Natural killer cell treated with Interleukin-12 subunit alpha and Interleukin-12 subunit beta and Interleukin-15 and Interleukin-18, amount 100 ng/mL, for 72 hours (primary cell): ENCODE measurements at regions not wholly inside any gene's neighbourhood (a gene's known extent, or its start where the extent isn't known, plus 50 kb on each side); places are given as distances from the start of the nearest gene placed in this dataset.
"Not testable (repeated sequence)": the region's sequence is repeated elsewhere in the genome, so short reads cannot be mapped to it uniquely, and the experiment has no call there.

Source experiments
- ATAC-seq, 2 donors: fragments of 150-1000 bp; cut with Tn5 transposase in 1 of 2; sonication (Bioruptor Pico), chemical (Tn5 transposase) in 1 of 2; 2 replicates each; pipeline ENCODE4 v1.10.0; 2021
- DNase-seq: peaks from one replicate; pipeline ENCODE4 v3.0.0; 2022; ENCODE audit warnings: low spot score
- H3K27ac Mint-ChIP-seq, 2 donors: 1 replicate in 1 of 2; 2 replicates in 1 of 2; pipeline ENCODE4 v1.8.0; 2022; ENCODE audit warnings: mixed read lengths in 2 of 2, mild to moderate bottlenecking in 1 of 2, moderate library complexity in 1 of 2
- H3K27me3 Mint-ChIP-seq, 2 donors: 1 replicate in 1 of 2; 2 replicates in 1 of 2; pipeline ENCODE4 v1.8.0; 2022; ENCODE audit warnings: mixed read lengths in 2 of 2
- H3K36me3 Mint-ChIP-seq: one replicate; pipeline ENCODE4 v1.8.0; 2022; ENCODE audit warnings: mixed read lengths
- H3K4me1 Mint-ChIP-seq, 2 donors: 1 replicate in 1 of 2; 2 replicates in 1 of 2; pipeline ENCODE4 v1.8.0; 2022; ENCODE audit warnings: low read depth in 2 of 2, mixed read lengths in 2 of 2, mild to moderate bottlenecking in 1 of 2
- H3K4me3 Mint-ChIP-seq: one replicate; pipeline ENCODE4 v1.8.0; 2022; ENCODE audit warnings: mixed read lengths
- H3K9me3 Mint-ChIP-seq: 2 replicates; pipeline ENCODE4 v1.8.0; 2022; ENCODE audit warnings: mixed read lengths

DNA sequence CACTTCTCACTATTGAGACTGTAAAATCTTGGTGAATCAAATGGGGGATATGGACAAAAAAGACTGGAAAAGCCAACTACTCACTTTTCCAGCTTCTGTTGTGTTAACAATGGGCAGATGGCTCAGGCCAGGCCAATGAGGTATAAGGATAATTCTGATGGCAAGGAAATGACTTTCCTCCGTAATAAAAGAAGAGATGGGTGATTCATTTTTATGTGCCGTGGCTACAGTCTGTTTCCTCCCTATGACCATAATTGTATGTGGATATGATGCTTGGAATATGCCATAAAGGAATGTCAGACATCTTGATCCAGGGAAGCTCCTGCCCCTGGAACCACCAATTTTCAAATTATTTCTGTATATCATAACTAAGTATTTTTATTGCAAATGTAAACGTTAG lies 406.8 kb downstream of the CCDC85A start:
- ATAC-seq (no peak), DNase-seq (no peak)
- no peaks in the 10 kb centered on the region for H3K4me1 Mint-ChIP-seq
- no peaks in the 10 kb centered on the region for H3K36me3 Mint-ChIP-seq
- H3K27ac Mint-ChIP-seq: no peak overlapping the region
- H3K9me3 Mint-ChIP-seq: peaks cover 4% of the 10 kb centered on the region
- no peak overlapping the region for H3K4me3 Mint-ChIP-seq
- no peaks in the 10 kb centered on the region for H3K27me3 Mint-ChIP-seq

- DNase-seq, H3K27me3 Mint-ChIP-seq, H3K4me1 Mint-ChIP-seq, H3K27ac Mint-ChIP-seq, ATAC-seq, H3K4me3 Mint-ChIP-seq: not testable (repeated sequence)
- Mint-ChIP-seq H3K36me3 (peaks cover 11% of the 10 kb centered on the region), H3K9me3 (peaks cover 34% of the 10 kb centered on the region)
These were observed 422.3 kb downstream of the CCDC85A start for GRCh38 chr2:56606086-56606485.

GRCh38 chr2:56613254-56613653 lies 429.5 kb downstream of the CCDC85A start:
- no peaks in the 10 kb centered on the region for H3K36me3 Mint-ChIP-seq
- no peak overlapping the region for H3K4me3 Mint-ChIP-seq
- no peaks in the 10 kb centered on the region for H3K4me1 Mint-ChIP-seq
- no peak for ATAC-seq
- no peaks in the 10 kb centered on the region for H3K27me3 Mint-ChIP-seq
- H3K27ac Mint-ChIP-seq: no peak overlapping the region
- DNase-seq: no peak
- H3K9me3 Mint-ChIP-seq: peaks cover 12% of the 10 kb centered on the region

- Mint-ChIP-seq H3K36me3 (no peaks in the 10 kb centered on the region), H3K27ac (no peak overlapping the region), H3K4me3 (no peak overlapping the region), H3K4me1 (no peaks in the 10 kb centered on the region), H3K9me3 (peaks cover 18% of the 10 kb centered on the region), H3K27me3 (no peaks in the 10 kb centered on the region)
- ATAC-seq (no peak), DNase-seq (no peak)
These were observed 430.1 kb downstream of the CCDC85A start for GRCh38 chr2:56613920-56614319.

GRCh38 chr2:56615760-56616159 lies 432.0 kb downstream of the CCDC85A start:
- no peaks in the 10 kb centered on the region for H3K36me3 Mint-ChIP-seq
- no peak overlapping the region for H3K27ac Mint-ChIP-seq
- H3K27me3 Mint-ChIP-seq: no peaks in the 10 kb centered on the region
- peaks cover 13% of the 10 kb centered on the region for H3K9me3 Mint-ChIP-seq
- DNase-seq (no peak), ATAC-seq (no peak)
- H3K4me3 Mint-ChIP-seq: no peak overlapping the region
- no peaks in the 10 kb centered on the region for H3K4me1 Mint-ChIP-seq

- H3K4me3 Mint-ChIP-seq: no peak overlapping the region
- no peak overlapping the region for H3K27ac Mint-ChIP-seq
- ATAC-seq: no peak
- no peaks in the 10 kb centered on the region for H3K4me1 Mint-ChIP-seq
- no peaks in the 10 kb centered on the region for H3K27me3 Mint-ChIP-seq
- H3K36me3 Mint-ChIP-seq: no peaks in the 10 kb centered on the region
- no peak for DNase-seq
- H3K9me3 Mint-ChIP-seq: peaks cover 26% of the 10 kb centered on the region
These were observed 440.4 kb downstream of the CCDC85A start for GRCh38 chr2:56624181-56624580.

GRCh38 chr2:56626927-56627326 lies 443.1 kb downstream of the CCDC85A start:
- no peak overlapping the region for H3K4me3 Mint-ChIP-seq
- peaks cover 29% of the 10 kb centered on the region for H3K9me3 Mint-ChIP-seq
- ATAC-seq: no peak
- H3K27me3 Mint-ChIP-seq: no peaks in the 10 kb centered on the region
- H3K36me3 Mint-ChIP-seq: no peaks in the 10 kb centered on the region
- H3K4me1 Mint-ChIP-seq: no peaks in the 10 kb centered on the region
- H3K27ac Mint-ChIP-seq: no peak overlapping the region
- no peak for DNase-seq

DNA sequence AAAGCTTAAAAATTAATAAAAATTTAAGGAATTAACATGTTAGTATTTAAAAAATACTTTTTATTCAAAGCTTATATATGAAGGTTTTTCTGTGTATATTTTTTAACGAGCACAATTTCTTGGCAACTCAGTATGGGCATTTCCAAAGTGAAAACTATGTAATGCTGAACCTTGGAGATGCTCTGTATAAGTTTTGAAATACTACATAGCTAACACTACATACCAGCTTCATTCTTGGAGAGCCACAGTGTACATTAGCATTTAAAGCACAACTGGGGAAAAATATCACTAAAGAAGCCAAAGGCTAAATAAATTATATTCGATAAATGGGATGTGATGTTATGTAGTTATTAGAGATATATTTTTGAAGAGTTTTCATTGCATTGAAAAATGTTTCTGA lies 446.5 kb downstream of the CCDC85A start:
- no peak for ATAC-seq
- H3K9me3 Mint-ChIP-seq: peaks cover 24% of the 10 kb centered on the region

DNA sequence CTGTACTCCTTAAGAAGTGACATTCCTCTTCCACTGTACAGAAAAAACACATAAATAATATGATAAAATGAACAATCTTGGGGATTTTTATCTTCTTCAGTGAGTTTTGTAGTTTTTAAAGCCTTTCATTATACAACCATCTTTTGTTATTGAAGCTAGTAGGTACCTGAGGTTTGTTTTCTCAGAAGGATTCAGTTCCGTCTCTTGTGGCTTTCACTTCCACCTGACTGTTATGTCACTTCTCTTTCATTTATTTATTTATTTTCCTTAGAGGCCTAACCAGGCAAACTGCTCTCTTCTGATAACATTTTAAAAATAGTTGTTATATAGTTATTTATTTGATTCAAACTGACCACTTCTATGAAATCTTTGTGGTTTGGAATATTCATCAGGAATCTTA lies 464.2 kb downstream of the CCDC85A start:
- no peaks in the 10 kb centered on the region for H3K36me3 Mint-ChIP-seq
- no peaks in the 10 kb centered on the region for H3K27me3 Mint-ChIP-seq
- H3K4me1 Mint-ChIP-seq: no peaks in the 10 kb centered on the region
- no peak overlapping the region for H3K27ac Mint-ChIP-seq
- ATAC-seq (no peak), DNase-seq (no peak)
- H3K4me3 Mint-ChIP-seq: no peak overlapping the region
- H3K9me3 Mint-ChIP-seq: peaks cover 9% of the 10 kb centered on the region

More for the DNA sequence above, 446.5 kb downstream of the CCDC85A start:
- no peaks in the 10 kb centered on the region for H3K4me1 Mint-ChIP-seq
- peaks cover 7% of the 10 kb centered on the region for H3K36me3 Mint-ChIP-seq
- H3K27ac Mint-ChIP-seq: no peak overlapping the region
- DNase-seq: no peak
- no peaks in the 10 kb centered on the region for H3K27me3 Mint-ChIP-seq
- H3K4me3 Mint-ChIP-seq: no peak overlapping the region

- Mint-ChIP-seq H3K36me3 (no peaks in the 10 kb centered on the region), H3K27me3 (no peaks in the 10 kb centered on the region), H3K27ac (no peak overlapping the region), H3K4me3 (no peak overlapping the region), H3K9me3 (peaks cover 6% of the 10 kb centered on the region), H3K4me1 (no peaks in the 10 kb centered on the region)
- ATAC-seq (no peak), DNase-seq (no peak)
These were observed 465.0 kb downstream of the CCDC85A start for GRCh38 chr2:56648802-56649201.

- no peaks in the 10 kb centered on the region for H3K36me3 Mint-ChIP-seq
These were observed 471.1 kb downstream of the CCDC85A start for GRCh38 chr2:56654936-56655335.

GRCh38 chr2:56656826-56657225 lies 473.0 kb downstream of the CCDC85A start:
- Mint-ChIP-seq H3K27me3 (no peaks in the 10 kb centered on the region), H3K4me3 (no peak overlapping the region), H3K9me3 (peaks cover 13% of the 10 kb centered on the region), H3K27ac (no peak overlapping the region), H3K4me1 (no peaks in the 10 kb centered on the region), H3K36me3 (no peaks in the 10 kb centered on the region)
- ATAC-seq: no peak
- no peak for DNase-seq

More at GRCh38 chr2:56654936-56655335, 471.1 kb downstream of the CCDC85A start:
- peaks cover 14% of the 10 kb centered on the region for H3K9me3 Mint-ChIP-seq
- H3K27me3 Mint-ChIP-seq: no peaks in the 10 kb centered on the region
- no peak for DNase-seq
- no peak for ATAC-seq
- H3K27ac Mint-ChIP-seq: no peak overlapping the region
- no peak overlapping the region for H3K4me3 Mint-ChIP-seq
- H3K4me1 Mint-ChIP-seq: no peaks in the 10 kb centered on the region

GRCh38 chr2:56666777-56667176 lies 483.0 kb downstream of the CCDC85A start:
- peaks cover 21% of the 10 kb centered on the region for H3K9me3 Mint-ChIP-seq
- DNase-seq (no peak), ATAC-seq (no peak)
- no peaks in the 10 kb centered on the region for H3K36me3 Mint-ChIP-seq
- H3K27me3 Mint-ChIP-seq: no peaks in the 10 kb centered on the region
- no peak overlapping the region for H3K27ac Mint-ChIP-seq
- H3K4me1 Mint-ChIP-seq: no peaks in the 10 kb centered on the region
- no peak overlapping the region for H3K4me3 Mint-ChIP-seq

GRCh38 chr2:56671973-56672569 lies 488.3 kb downstream of the CCDC85A start:
- DNase-seq (no peak), ATAC-seq (no peak)
- Mint-ChIP-seq H3K4me3 (no peak overlapping the region), H3K9me3 (peaks cover 19% of the 10 kb centered on the region), H3K4me1 (no peaks in the 10 kb centered on the region), H3K27me3 (no peaks in the 10 kb centered on the region), H3K27ac (no peak overlapping the region), H3K36me3 (no peaks in the 10 kb centered on the region)

- no peak overlapping the region for H3K27ac Mint-ChIP-seq
- DNase-seq (no peak), ATAC-seq (no peak)
- no peak overlapping the region for H3K4me3 Mint-ChIP-seq
- peaks cover 17% of the 10 kb centered on the region for H3K9me3 Mint-ChIP-seq
- H3K36me3 Mint-ChIP-seq: no peaks in the 10 kb centered on the region
- no peaks in the 10 kb centered on the region for H3K27me3 Mint-ChIP-seq
- no peaks in the 10 kb centered on the region for H3K4me1 Mint-ChIP-seq
These were observed 490.3 kb downstream of the CCDC85A start for GRCh38 chr2:56674084-56674483.
